ENCODE measurements at regions not wholly inside any gene's neighbourhood (a gene's known extent, or its start where the extent isn't known, plus 50 kb on each side); places are given as distances from the start of the nearest gene placed in this dataset.
"Not testable (repeated sequence)": the region's sequence is repeated elsewhere in the genome, so short reads cannot be mapped to it uniquely, and the experiment has no call there.

DNA sequence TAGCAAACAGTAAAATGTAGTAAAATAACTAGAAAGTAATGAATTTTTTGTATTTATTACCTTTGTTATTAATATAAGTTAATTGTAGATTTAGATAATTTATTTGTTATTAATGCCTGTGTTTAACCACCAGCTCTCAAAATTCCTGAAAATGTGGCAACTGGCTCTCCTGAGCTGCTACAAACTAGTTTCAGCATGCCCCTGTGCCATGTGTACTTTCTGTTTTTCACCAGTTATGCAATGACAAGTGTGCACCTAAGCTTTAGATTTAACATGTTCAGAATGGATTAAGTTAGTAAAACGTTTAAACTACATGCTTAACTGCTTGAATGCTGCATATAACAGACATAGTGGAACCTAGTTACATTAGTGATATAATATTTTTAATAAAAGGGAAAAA, 88.1 kb downstream of the POSTN start:
- DNase-seq: no peak

DNA sequence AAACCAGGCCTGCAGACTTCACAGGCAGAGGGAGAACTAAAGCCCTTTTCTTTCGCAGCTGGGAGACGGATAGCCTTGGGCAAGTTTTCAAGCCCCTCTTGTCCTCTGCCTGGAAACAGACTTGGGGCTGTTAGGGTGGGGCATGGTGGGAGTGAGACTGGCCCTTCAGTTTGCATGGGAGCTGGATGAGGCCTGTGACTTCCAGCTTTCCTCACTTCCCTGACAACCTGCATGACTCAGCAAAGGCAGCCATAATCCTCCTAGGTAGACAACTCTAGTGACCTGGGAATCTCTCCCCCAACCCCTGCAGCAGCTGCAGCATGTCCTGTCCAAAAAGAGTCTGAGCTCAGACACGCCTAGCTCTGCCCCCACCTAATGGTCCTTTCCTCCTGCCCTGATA, 93.0 kb downstream of the POSTN start:
- DNase-seq: no peak

DNA sequence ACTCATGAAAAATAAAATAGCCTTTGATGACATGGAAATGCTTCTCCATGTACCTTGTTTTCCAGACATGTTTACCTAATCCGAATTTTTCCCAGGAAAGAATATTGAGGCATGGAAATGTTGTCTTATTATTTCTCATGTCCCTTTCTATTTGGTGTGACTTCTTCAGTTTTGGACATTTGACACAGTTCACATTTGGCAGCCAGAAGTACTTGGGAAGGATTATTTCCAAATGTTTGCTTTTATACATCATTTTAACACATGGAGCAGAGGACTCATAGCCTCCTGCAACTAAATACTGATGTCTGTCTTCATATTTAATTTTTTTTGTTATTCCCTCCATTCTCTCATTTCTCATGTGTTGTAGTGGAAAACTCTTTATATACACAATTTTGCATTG, 94.3 kb downstream of the POSTN start:
- no peak for DNase-seq

GRCh38 chr13:37503287-37503686, 95.3 kb downstream of the POSTN start:
- no peak for DNase-seq

GRCh38 chr13:37502303-37502993, 96.1 kb downstream of the POSTN start:
- not testable (repeated sequence) for DNase-seq

- DNase-seq: no peak
Observed at GRCh38 chr13:37501187-37501586, 97.4 kb downstream of the POSTN start.

DNA sequence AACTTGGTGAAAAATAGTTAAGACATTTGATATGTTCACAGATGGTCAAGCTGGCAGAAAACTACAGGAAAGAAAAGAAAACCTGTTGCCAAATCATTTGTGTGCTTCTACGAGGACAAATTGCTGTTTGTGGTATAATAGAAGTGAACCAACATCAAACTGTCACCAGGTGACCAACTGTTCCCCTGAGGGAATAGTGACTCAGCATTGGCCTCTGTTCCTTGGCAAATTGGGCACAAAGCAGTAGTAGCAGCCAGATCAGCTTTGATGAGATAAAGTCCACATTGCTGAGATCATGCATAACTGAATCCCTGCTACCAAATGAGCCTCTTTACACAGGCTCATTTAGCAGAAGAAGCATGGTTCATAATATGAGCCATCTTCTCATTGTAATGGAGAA, 103.5 kb downstream of the POSTN start:
- no peak for DNase-seq

GRCh38 chr13:37493775-37494174, 104.8 kb downstream of the POSTN start:
- no peak for DNase-seq

DNA sequence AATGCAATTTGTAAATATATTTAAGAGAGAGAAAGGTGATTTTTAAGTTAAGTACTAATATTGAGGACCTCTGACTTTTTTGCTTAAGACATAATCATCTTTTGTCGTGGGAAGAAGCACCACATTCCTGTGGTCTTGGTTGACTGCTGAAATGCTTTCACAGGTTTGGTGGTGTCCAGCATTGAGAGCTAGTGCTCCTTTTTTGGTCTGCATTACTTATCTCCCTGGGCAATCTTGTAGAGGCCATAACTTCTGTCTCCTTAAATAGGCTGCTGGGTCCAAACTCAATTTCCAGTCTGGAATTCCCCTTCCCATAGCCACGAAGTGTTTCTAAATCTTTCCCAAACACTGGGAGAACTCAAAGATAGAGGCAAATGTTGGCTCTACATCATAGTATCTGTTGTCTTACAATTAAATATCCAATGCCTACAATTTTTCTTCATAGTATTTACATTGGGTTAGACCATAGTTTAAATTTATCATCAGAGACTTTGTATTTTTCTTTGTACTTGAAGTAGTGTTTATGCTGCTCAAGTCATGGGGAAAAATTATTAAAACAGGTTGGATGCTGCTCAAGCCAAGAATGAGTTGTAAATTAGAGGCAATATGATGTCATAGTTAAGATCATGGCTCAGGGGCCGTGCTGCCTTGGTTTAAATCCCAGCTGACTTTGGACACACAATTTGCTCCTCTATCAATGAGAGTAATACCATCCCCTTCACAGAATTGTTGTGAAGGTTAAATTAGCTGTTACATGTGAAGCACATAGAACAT, 105.6 kb downstream of the POSTN start:
- no peak for DNase-seq

DNA sequence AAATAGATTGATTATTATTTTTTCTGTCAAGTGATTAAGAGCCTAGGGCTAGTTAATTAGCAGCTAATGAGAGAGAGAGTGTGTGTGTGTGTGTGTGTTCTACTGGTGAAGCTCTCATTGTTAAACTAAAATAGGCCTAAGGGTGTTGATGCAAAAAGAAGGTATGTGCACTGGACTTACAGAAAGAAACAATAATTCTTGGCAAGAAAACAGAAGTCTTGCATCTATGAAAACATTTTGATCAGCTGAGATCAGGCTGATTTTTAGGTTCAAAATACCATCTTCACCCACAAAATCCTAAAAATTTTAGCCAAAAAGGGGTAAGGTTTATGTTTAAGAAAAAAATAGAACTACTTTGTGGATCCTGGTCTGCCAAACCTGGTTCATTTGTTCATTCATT, 106.5 kb downstream of the POSTN start:
- no peak for DNase-seq

DNA sequence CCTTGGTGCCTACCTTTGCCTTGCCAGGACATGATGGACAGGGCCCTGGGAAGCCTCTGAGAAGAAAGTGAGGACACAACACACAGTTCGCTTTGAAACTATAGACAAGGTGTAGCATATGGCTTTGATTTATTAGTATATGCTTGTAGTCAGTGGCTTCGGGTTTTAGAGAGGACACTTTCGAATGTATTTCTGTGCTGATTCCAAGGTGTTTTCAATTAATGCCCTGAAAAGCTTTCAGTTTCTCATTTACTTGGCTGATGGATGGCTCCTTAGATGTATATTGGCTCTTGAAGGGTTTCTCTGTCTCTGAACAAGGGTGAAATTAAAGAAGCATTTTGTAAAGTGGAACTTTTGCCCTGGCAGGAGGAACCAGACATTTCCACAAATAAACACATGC, 106.9 kb downstream of the POSTN start:
- DNase-seq: no peak

DNA sequence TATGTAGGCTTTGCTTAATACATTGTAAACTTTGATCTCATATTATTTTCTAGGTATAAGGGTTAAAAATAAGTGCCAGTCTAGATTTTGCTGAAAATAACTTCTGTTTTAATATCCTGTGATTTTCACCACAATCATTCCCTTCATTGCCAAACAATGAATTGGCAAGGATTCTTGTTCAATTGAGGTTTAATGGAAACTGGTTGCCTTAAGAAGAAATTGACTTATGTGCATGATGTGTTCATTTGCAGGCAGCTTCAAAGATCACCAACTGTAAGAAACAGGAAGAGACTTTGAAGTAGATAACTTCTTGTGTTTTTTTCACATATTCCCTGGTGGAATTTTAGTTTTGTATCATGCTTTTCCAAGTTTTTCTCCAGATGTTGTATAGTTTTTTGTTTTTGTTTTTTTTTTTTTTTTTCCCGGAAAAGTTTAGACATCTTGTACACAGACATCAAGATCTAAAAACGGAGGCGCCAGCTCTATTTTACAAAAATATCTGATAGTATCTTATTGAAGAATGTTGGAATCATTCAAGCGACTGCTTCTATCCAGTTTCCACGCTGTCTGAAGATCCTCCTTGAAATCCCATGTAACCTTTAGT, 108.3 kb downstream of the POSTN start:
- DNase-seq: no peak

GRCh38 chr13:37488726-37489125, 109.8 kb downstream of the POSTN start:
- DNase-seq: no peak

DNA sequence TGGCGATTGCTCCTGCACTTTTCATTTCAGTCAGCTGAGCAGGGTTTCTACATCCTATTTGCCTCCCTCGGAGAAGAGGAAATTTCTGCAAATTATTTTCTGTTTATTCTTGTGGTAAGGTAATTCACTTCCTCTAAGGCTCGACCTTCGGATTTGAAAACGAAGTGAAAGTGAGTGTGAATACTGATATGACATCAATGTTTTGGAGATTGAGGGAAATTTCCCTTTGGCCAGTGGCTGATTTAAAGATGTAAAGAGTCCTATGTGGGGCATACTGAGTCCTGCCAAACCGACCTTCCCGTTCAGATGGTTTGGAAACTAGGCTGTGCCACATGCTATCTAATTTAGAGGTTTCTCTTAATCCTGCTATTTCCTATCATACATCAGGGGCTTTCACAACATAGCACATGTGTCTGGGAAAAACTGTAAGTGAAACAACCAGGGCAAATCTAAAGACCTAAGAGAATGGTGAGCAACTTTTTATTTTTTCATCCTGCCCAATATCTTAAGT, 112.3 kb downstream of the POSTN start:
- no peak for DNase-seq

DNA sequence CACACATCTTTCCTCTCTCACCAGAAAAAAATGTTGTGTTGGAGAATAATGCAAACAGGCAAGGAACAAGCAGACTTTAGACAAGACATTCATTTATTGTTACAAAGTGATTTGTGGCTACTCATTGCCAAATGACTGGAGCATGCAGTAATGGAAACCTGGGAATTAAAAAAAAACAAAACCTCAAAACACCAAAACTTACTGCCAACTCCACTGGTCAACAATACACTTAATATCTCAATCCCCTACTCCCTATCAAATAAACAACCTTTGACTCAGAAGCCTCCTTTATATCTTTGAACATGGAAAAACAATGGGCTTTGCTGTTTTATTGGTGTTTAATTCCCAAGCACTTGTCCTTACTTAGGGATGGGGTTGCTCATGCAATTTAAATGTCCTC, 112.8 kb downstream of the POSTN start:
- no peak for DNase-seq

- DNase-seq: no peak
Observed at GRCh38 chr13:37484056-37484455, 114.5 kb downstream of the POSTN start.

DNA sequence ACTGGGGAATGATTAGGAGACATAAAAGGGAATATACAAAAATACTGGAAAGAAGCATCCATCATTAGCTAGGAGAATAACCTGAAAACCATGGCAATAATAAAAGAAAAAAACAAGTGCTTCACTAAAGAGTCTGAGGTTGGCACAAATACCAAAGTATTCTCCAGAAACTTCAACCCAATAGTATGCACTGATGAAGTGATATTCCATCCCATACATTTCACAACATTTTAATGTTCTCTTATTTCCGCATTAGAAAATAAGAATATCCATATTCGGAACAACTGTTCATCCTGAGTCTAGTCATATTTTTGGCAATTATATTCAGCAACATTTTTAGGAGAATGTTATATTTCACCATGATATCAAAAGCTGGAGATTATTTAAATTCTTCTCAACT, 116.2 kb downstream of the POSTN start:
- no peak for DNase-seq

DNA sequence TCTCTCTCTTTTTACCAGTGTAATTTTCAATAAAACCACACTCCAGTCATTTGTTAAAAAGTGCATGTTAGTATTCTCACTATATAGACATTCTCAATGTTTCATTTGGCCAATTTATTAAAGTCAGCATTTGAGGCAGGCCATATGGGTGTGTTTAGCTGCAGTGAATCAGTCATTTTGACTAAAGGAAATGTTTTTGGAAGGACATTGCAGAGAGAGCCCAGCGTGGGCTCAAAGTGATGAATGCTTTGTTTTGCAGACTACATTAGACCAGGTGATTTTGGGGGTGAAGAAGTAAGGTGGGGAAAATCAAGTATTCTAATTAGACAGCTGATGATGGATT, 116.7 kb downstream of the POSTN start:
- DNase-seq: no peak

DNA sequence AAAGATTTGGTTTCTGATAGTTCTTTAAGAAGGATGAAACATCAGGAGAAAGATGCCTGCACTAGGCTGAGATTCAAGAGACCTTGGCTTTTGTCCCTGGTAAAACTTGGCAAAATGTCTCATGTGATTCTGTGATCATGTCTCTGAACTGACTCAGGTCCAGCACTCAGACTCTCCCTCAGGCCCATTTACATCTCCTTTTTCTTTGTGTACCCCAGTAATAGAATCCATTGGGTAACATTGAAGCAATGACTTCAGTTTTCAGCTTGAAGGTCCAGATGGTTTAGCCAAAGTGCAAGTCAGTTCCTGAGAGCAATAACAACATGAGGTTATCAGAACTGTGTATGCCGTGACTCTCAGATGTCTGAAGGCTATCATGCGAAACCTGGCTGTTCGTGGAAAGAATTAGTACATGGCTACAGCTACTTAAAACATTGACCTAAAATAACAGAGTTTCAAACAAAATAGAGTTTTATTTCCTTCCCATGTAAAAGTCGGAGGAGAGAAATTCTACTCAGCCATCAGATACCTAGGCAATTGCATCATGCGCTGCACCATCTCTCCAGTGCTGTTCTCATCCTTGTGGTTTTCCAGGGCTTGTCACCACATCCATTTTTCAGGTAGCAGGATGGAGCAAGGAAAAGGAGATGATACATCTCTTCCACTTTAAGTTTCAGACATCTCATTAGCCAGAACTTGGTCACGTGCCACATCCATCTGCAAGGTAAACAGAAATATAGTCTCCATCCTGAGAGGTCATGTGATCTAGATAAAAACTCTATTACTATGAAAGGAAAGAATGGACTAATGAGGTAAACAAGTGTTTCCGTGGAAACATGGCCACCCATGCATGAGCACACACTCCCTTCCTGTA, 117.3 kb downstream of the POSTN start:
- no peak for DNase-seq

- DNase-seq: no peak
Observed at GRCh38 chr13:37479916-37480315, 118.7 kb downstream of the POSTN start.

- no peak for DNase-seq
Observed at GRCh38 chr13:37476874-37477273, 121.7 kb downstream of the POSTN start.

GRCh38 chr13:37475966-37476365, 122.6 kb downstream of the POSTN start:
- no peak for DNase-seq

Data from left kidney (tissue), 1 donor.